ENCODE measurements at regions not wholly inside any gene's neighbourhood (a gene's known extent, or its start where the extent isn't known, plus 50 kb on each side); places are given as distances from the start of the nearest gene placed in this dataset.

GRCh38 chr13:64867856-64868255 is 2362.3 kb downstream of the PCDH9 start:
- Histone ChIP-seq H3K27me3 (replicated peaks; ENCODE audit: insufficient read depth) (no peaks in the 10 kb centered on the region), H3K4me3 (no peak overlapping the region), H3K36me3 (no peaks in the 10 kb centered on the region), H3K9me3 (no peaks in the 10 kb centered on the region), H3K27ac (no peak overlapping the region), H3K4me1 (replicated peaks) (no peaks in the 10 kb centered on the region)
- DNase-seq (ENCODE audit: low spot score), result no peak
- intact Hi-C loops (cut with DNase I), result no loop called here
- 61% methylated on average over 2 of the region's 2 CpGs for WGBS
- no peak for TF ChIP-seq CTCF (IDR thresholded peaks at IDR 0.05)
- TF ChIP-seq POLR2AphosphoS5 (IDR thresholded peaks at IDR 0.05), result no peak
- no peak for TF ChIP-seq POLR2A (IDR thresholded peaks at IDR 0.05)

- Histone ChIP-seq H3K9me3 (no peaks in the 10 kb centered on the region), H3K4me1 (replicated peaks) (no peaks in the 10 kb centered on the region), H3K36me3 (no peaks in the 10 kb centered on the region), H3K4me3 (no peak overlapping the region), H3K27ac (no peak overlapping the region), H3K27me3 (replicated peaks; ENCODE audit: insufficient read depth) (no peaks in the 10 kb centered on the region)
- TF ChIP-seq POLR2A (IDR thresholded peaks at IDR 0.05) (no peak), POLR2AphosphoS5 (IDR thresholded peaks at IDR 0.05) (no peak), CTCF (IDR thresholded peaks at IDR 0.05) (no peak)
- intact Hi-C loops (cut with DNase I), result no loop called here
- DNase-seq (ENCODE audit: low spot score), result no peak
Observed at GRCh38 chr13:64866331-64866730, 2363.8 kb downstream of the PCDH9 start.

- Histone ChIP-seq H3K9me3 (no peaks in the 10 kb centered on the region), H3K4me1 (replicated peaks) (no peaks in the 10 kb centered on the region), H3K36me3 (no peaks in the 10 kb centered on the region), H3K27me3 (replicated peaks; ENCODE audit: insufficient read depth) (no peaks in the 10 kb centered on the region), H3K27ac (no peak overlapping the region), H3K4me3 (no peak overlapping the region)
- intact Hi-C loops (cut with DNase I), result no loop called here
- DNase-seq (ENCODE audit: low spot score), result no peak
- TF ChIP-seq CTCF (IDR thresholded peaks at IDR 0.05) (no peak), POLR2A (IDR thresholded peaks at IDR 0.05) (no peak), POLR2AphosphoS5 (IDR thresholded peaks at IDR 0.05) (no peak)
Observed at GRCh38 chr13:64855506-64855905, 2374.6 kb downstream of the PCDH9 start.

GRCh38 chr13:64850017-64850416 is 2380.1 kb downstream of the PCDH9 start:
- H3K27me3 ChIP-seq (replicated peaks; ENCODE audit: insufficient read depth), result no peaks in the 10 kb centered on the region
- H3K27ac ChIP-seq, result no peak overlapping the region
- no peaks in the 10 kb centered on the region for H3K9me3 ChIP-seq
- no peaks in the 10 kb centered on the region for H3K36me3 ChIP-seq
- H3K4me1 ChIP-seq (replicated peaks), result no peaks in the 10 kb centered on the region
- intact Hi-C loops (cut with DNase I), result no loop called here
- no peak overlapping the region for H3K4me3 ChIP-seq
- TF ChIP-seq CTCF (IDR thresholded peaks at IDR 0.05) (no peak), POLR2AphosphoS5 (IDR thresholded peaks at IDR 0.05) (no peak), POLR2A (IDR thresholded peaks at IDR 0.05) (no peak)
- DNase-seq (ENCODE audit: low spot score), result no peak

GRCh38 chr13:64849196-64849595 is 2380.9 kb downstream of the PCDH9 start:
- H3K27me3 ChIP-seq (replicated peaks; ENCODE audit: insufficient read depth), result no peaks in the 10 kb centered on the region
- DNase-seq (ENCODE audit: low spot score), result no peak
- H3K4me3 ChIP-seq, result no peak overlapping the region
- no peak overlapping the region for H3K27ac ChIP-seq
- no peaks in the 10 kb centered on the region for H3K4me1 ChIP-seq (replicated peaks)
- intact Hi-C loops (cut with DNase I), result no loop called here
- no peaks in the 10 kb centered on the region for H3K36me3 ChIP-seq
- TF ChIP-seq POLR2AphosphoS5 (IDR thresholded peaks at IDR 0.05) (no peak), CTCF (IDR thresholded peaks at IDR 0.05) (no peak), POLR2A (IDR thresholded peaks at IDR 0.05) (no peak)
- H3K9me3 ChIP-seq, result no peaks in the 10 kb centered on the region

Data from prostate gland (tissue), 2 donors.